ENCODE measurements at regions not wholly inside any gene's neighbourhood (a gene's known extent, or its start where the extent isn't known, plus 50 kb on each side); places are given as distances from the start of the nearest gene placed in this dataset.
"Not testable (repeated sequence)": the region's sequence is repeated elsewhere in the genome, so short reads cannot be mapped to it uniquely, and the experiment has no call there.

DNA sequence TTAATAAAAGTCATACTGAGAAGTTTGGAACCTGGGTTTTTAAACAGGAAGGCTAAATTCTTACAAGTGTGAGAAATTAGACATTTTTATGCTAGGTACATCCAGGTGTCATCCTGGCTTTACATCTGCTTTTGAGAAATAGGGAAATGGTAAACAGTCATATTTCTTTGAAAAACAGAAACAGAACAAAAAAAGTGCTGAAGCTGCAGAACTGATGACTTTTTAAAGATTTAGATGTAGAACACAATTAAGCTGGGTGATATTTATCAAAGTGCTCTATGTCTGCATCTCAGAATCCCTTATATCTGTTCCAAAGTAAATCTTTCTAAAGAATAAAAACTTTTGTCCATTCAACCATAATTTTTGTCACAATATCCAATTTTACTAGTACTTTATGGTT, 282.9 kb upstream of the ATXN7L3B start:
- no peak for DNase-seq
- no peak overlapping the region for H3K4me3 ChIP-seq
- no peaks in the 10 kb centered on the region for H3K36me3 ChIP-seq
- TF ChIP-seq, protein P1, sequence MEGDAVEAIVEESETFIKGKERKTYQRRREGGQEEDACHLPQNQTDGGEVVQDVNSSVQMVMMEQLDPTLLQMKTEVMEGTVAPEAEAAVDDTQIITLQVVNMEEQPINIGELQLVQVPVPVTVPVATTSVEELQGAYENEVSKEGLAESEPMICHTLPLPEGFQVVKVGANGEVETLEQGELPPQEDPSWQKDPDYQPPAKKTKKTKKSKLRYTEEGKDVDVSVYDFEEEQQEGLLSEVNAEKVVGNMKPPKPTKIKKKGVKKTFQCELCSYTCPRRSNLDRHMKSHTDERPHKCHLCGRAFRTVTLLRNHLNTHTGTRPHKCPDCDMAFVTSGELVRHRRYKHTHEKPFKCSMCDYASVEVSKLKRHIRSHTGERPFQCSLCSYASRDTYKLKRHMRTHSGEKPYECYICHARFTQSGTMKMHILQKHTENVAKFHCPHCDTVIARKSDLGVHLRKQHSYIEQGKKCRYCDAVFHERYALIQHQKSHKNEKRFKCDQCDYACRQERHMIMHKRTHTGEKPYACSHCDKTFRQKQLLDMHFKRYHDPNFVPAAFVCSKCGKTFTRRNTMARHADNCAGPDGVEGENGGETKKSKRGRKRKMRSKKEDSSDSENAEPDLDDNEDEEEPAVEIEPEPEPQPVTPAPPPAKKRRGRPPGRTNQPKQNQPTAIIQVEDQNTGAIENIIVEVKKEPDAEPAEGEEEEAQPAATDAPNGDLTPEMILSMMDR (IDR thresholded peaks at IDR 0.05): no peak
- peaks cover 0 to 4% (median 0%) of the 10 kb centered on the region in 3 donors for H3K9me3 ChIP-seq
- intact Hi-C loops (cut with DNase I; ENCODE audit: low total_unique reads): no loop called here
- H3K4me1 ChIP-seq: no peaks in the 10 kb centered on the region
- no peak overlapping the region for H3K27ac ChIP-seq
- no peaks in the 10 kb centered on the region for H3K27me3 ChIP-seq

DNA sequence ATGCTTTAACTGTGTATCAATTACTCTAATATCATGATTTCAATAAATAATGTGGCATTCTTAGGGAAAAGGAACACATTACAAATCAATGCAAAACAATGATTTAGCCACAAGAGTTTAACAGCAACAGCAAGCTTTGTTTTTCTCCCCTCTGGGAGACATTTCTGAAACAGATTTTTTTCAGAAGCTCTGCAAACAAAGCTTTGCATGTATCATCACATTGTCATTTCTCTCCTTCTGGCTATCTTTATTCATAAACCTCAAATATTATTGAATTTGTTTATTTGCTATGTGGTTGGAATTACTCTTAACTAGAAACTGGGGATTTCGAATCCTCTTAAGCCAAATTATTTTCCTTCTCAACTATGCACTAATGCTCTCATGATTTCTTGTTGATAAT, 278.4 kb upstream of the ATXN7L3B start:
- TF ChIP-seq, protein P1 (IDR thresholded peaks at IDR 0.05): no peak
- Histone ChIP-seq H3K36me3 (no peaks in the 10 kb centered on the region), H3K4me3 (no peak overlapping the region), H3K4me1 (no peaks in the 10 kb centered on the region), H3K27ac (no peak overlapping the region), H3K27me3 (no peaks in the 10 kb centered on the region), H3K9me3 (no peaks in the 10 kb centered on the region)
- DNase-seq: no peak
- intact Hi-C loops (cut with DNase I; ENCODE audit: low total_unique reads): no loop called here

DNA sequence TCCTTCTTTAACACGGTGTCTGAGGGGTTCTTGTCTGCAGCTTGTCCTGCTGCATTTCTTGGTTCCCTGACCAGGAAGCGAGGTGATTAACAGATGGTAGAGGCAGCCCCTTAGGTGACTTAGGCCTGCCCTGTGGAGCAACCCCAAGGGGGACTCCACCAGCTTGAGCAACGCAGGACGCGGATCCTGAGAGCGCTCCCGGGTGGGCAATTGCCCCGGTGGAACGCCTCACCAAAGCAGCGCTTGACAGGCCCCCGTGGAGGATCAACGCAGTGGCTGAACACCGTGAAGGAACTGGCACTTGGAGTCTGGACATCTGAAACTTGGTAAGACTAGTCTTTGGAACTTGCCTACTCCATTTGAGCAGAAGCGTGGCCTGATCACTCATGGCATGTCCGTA, 272.9 kb upstream of the ATXN7L3B start:
- Histone ChIP-seq H3K4me1 (no peaks in the 10 kb centered on the region), H3K9me3 (no peaks in the 10 kb centered on the region), H3K27me3 (no peaks in the 10 kb centered on the region), H3K36me3 (no peaks in the 10 kb centered on the region), H3K27ac (no peak overlapping the region), H3K4me3 (no peak overlapping the region)
- no peak for DNase-seq
- TF ChIP-seq, protein P1 (IDR thresholded peaks at IDR 0.05): no peak
- intact Hi-C loops (cut with DNase I; ENCODE audit: low total_unique reads): no loop called here

DNA sequence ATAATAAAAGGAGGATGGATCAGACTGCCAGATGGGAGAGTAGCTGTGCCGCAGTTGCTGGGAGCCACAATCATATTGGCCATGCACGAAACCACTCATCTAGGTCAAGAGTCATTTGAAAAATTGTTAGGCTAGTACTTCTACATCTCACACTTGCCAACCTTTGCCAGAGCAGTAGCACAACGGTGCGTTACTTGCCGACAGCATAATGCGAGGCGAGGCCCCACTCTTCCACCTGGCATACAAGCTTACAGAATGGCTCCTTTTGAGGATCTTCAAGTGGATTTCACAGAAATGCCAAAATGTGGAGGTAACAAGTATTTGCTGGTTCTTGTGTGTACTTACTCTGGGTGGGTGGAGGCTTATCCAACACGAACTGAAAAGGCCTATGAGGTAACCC, 268.3 kb upstream of the ATXN7L3B start:
- intact Hi-C loops (cut with DNase I; ENCODE audit: low total_unique reads); H3K27ac ChIP-seq; H3K4me3 ChIP-seq; H3K36me3 ChIP-seq; H3K27me3 ChIP-seq; DNase-seq; H3K9me3 ChIP-seq; H3K4me1 ChIP-seq: not testable (repeated sequence)

DNA sequence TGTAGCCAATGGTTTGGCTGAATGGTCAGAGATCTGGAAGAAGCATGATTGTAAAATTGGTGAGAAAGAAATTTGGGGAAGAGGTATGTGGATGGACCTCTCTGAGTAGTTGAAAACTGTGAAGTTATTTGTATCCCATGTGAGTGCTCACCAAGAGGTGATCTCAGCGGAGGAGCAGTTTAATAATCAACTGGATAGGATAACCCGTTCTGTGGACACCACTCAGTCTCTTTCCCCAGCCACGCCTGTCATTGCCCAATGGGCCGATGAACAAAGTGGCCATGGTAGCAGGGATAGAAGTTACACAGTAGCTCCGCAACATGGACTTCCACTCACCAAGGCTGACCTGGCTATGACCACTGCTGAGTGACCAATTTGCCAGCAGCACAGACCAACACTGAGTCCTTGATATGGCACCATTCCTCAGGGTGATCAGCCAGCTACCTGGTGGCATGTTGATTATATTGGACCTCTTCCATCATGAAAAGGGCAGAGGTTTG, 257.4 kb upstream of the ATXN7L3B start:
- intact Hi-C loops (cut with DNase I; ENCODE audit: low total_unique reads): no loop called here
- H3K36me3 ChIP-seq: no peaks in the 10 kb centered on the region
- no peaks in the 10 kb centered on the region for H3K4me1 ChIP-seq
- TF ChIP-seq, protein P1 (IDR thresholded peaks at IDR 0.05): no peak
- H3K27me3 ChIP-seq: no peaks in the 10 kb centered on the region
- no peak overlapping the region for H3K27ac ChIP-seq
- DNase-seq: no peak
- no peak overlapping the region for H3K4me3 ChIP-seq
- peaks cover 0 to 7% (median 0%) of the 10 kb centered on the region in 3 donors for H3K9me3 ChIP-seq

DNA sequence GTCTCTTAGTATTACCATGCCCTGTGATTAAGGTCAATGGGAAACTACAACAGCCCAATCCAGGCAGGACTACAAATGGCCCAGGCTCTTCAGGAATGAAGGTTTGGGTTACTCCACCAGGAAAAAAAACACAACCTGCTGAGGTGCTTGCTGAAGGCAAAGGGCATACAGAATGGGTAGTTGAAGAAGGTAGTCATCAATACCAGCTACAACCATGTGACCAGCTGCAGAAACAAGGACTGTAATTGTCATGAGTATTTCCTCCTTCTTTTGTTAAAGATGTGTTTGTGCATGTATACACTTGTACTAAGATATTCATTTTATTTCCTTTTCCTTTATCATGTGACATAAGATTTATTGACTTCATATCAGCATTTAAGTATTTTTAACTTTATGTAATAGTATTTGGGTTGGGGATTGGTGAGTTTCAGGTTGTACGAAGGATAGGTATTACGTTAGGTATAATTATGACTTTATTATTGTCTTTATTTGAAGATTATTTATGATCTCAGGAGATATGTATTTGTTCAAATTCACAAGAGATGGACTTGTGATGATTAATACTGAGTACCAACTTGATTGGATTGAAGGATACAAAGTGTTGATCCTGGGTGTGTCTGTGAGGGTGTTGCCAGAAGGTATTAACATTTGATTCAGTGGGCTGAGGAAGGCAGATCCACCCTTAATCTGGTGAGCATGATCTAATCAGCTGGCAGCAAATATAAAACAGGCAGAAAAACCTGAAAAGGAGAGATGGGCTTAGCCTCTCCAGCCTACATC, 256.0 kb upstream of the ATXN7L3B start:
- H3K4me1 ChIP-seq; DNase-seq; H3K9me3 ChIP-seq; H3K27ac ChIP-seq; H3K36me3 ChIP-seq; H3K27me3 ChIP-seq; intact Hi-C loops (cut with DNase I; ENCODE audit: low total_unique reads); H3K4me3 ChIP-seq: not testable (repeated sequence)
